D721Med (cell line): ENCODE measurements at regions not wholly inside any gene's neighbourhood (a gene's known extent, or its start where the extent isn't known, plus 50 kb on each side); places are given as distances from the start of the nearest gene placed in this dataset.

ENCODE experiments used
- DNase-seq: peaks from one replicate; pipeline ENCODE4 v3.0.0; 2011; ENCODE audit warnings: low spot score; ENCODE audit not compliant: insufficient read length
- FAIRE-seq: peaks from 2 replicates; lab custom pipeline; 2011; peaks lifted over from hg19 to GRCh38; lab: Jason Lieb, UNC
- TF ChIP-seq, protein P1 (sequence below): IDR thresholded peaks from 2 replicates; pipeline ENCODE4 v1.5.1; 2012; ENCODE audit warnings: mild to moderate bottlenecking, control low read depth; ENCODE audit not compliant: insufficient read depth; ENCODE audit errors: missing control alignments

DNA sequence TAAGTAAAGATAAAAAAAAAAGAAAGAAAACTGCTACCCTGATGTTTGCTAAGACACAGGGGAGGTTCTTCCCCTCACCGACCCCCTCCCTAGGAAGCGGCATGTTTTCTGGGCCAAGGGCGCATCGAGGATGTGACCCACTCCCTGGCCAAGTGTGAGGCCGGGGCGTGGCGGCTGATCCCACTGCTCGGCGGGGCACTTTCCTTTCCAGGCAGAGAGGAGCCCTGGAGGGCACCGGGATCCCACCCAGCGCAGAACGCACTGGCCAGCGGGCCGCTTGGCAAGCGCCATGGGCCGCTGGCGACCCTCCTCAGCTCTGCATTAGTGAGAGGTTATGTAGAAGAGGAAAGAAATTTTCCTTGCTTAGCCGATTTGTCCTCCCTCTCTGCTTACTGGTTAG is 93.4 kb downstream of the ZNF736 start:
- no peak for DNase-seq
- TF ChIP-seq, protein P1, sequence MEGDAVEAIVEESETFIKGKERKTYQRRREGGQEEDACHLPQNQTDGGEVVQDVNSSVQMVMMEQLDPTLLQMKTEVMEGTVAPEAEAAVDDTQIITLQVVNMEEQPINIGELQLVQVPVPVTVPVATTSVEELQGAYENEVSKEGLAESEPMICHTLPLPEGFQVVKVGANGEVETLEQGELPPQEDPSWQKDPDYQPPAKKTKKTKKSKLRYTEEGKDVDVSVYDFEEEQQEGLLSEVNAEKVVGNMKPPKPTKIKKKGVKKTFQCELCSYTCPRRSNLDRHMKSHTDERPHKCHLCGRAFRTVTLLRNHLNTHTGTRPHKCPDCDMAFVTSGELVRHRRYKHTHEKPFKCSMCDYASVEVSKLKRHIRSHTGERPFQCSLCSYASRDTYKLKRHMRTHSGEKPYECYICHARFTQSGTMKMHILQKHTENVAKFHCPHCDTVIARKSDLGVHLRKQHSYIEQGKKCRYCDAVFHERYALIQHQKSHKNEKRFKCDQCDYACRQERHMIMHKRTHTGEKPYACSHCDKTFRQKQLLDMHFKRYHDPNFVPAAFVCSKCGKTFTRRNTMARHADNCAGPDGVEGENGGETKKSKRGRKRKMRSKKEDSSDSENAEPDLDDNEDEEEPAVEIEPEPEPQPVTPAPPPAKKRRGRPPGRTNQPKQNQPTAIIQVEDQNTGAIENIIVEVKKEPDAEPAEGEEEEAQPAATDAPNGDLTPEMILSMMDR: no peak

More for the DNA sequence above, 93.4 kb downstream of the ZNF736 start:
- no peak for FAIRE-seq
